HL-60 (cell line): ENCODE measurements at regions not wholly inside any gene's neighbourhood (a gene's known extent, or its start where the extent isn't known, plus 50 kb on each side); places are given as distances from the start of the nearest gene placed in this dataset.

Source experiments
- DNase-seq, 2 experiments: peaks; one replicate each; pipeline ENCODE4 v3.0.0-alpha.2; 2010 to 2020; ENCODE audit warnings: low read depth in 1 of 2, low spot score in 1 of 2
- H3K27ac ChIP-seq: fragments of 250-450 bp; sonication (Bioruptor Pico); replicated peaks from 2 replicates; pipeline ENCODE4 v1.5.1; 2020; ENCODE audit warnings: mild to moderate bottlenecking, moderate library complexity
- H3K27me3 ChIP-seq: fragments of 250-450 bp; sonication (Bioruptor Pico); 2 replicates; pipeline ENCODE4 v1.5.1; 2021; ENCODE audit warnings: mild to moderate bottlenecking, moderate library complexity; ENCODE audit not compliant: insufficient read depth, poor library complexity, severe bottlenecking
- H3K4me3 ChIP-seq: replicated peaks from 2 replicates; pipeline ENCODE4 v1.5.1; 2011; ENCODE audit warnings: mild to moderate bottlenecking, control low read depth, low read length; ENCODE audit not compliant: insufficient read depth
- GABPA ChIP-seq: IDR thresholded peaks from 2 replicates; pipeline ENCODE4 v1.6.1; 2012; ENCODE audit warnings: low read depth
- POLR2AphosphoS5 ChIP-seq: IDR thresholded peaks from 2 replicates; pipeline ENCODE4 v1.6.1; 2012; ENCODE audit warnings: low read depth
- SPI1 ChIP-seq: IDR thresholded peaks from 2 replicates; pipeline ENCODE4 v1.6.1; 2012; ENCODE audit warnings: low read depth, mild to moderate bottlenecking, borderline replicate concordance
- TF ChIP-seq, protein P1 (sequence below): IDR thresholded peaks from 2 replicates; pipeline ENCODE4 v1.6.1; 2012; ENCODE audit warnings: low read depth; ENCODE audit not compliant: insufficient replicate concordance
- TF ChIP-seq, protein P2 (sequence below): IDR thresholded peaks from one replicate; pipeline ENCODE4 v1.5.1; 2011; ENCODE audit warnings: low read length, control low read depth, inconsistent platforms; ENCODE audit not compliant: insufficient read depth

DNA sequence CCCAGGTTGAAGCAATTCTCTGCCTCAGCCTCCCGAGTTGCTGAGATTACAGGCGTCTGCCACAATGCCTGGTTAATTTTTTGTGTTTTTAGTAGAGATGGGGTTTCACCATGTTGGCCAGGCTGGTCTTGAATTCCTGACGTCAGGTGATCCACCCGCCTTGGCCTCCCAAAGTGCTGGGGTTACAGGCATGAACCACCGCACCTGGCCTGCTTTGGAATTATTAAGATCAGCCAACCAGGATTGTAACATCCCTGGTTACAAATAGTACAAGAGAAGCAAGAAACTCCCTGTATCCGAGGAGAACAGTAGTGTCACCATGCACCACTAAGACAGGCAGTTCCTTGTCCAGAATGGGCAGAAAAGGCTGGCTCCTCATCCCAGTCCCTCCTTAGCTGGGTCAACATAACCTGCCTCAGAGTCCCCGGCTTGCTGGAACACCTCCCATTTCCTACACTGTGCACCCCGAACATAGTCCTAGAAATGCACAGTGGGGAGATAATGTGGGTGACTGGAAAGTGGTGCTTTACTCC lies 77.2 kb upstream of the INCENP start:
- no peak overlapping the region for H3K27ac ChIP-seq
- no peaks in the 10 kb centered on the region for H3K27me3 ChIP-seq
- DNase-seq, result no peak
- TF ChIP-seq, protein P1, sequence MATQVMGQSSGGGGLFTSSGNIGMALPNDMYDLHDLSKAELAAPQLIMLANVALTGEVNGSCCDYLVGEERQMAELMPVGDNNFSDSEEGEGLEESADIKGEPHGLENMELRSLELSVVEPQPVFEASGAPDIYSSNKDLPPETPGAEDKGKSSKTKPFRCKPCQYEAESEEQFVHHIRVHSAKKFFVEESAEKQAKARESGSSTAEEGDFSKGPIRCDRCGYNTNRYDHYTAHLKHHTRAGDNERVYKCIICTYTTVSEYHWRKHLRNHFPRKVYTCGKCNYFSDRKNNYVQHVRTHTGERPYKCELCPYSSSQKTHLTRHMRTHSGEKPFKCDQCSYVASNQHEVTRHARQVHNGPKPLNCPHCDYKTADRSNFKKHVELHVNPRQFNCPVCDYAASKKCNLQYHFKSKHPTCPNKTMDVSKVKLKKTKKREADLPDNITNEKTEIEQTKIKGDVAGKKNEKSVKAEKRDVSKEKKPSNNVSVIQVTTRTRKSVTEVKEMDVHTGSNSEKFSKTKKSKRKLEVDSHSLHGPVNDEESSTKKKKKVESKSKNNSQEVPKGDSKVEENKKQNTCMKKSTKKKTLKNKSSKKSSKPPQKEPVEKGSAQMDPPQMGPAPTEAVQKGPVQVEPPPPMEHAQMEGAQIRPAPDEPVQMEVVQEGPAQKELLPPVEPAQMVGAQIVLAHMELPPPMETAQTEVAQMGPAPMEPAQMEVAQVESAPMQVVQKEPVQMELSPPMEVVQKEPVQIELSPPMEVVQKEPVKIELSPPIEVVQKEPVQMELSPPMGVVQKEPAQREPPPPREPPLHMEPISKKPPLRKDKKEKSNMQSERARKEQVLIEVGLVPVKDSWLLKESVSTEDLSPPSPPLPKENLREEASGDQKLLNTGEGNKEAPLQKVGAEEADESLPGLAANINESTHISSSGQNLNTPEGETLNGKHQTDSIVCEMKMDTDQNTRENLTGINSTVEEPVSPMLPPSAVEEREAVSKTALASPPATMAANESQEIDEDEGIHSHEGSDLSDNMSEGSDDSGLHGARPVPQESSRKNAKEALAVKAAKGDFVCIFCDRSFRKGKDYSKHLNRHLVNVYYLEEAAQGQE, result no peak
- TF ChIP-seq SPI1, result no peak
- TF ChIP-seq GABPA, result no peak
- TF ChIP-seq, protein P2, sequence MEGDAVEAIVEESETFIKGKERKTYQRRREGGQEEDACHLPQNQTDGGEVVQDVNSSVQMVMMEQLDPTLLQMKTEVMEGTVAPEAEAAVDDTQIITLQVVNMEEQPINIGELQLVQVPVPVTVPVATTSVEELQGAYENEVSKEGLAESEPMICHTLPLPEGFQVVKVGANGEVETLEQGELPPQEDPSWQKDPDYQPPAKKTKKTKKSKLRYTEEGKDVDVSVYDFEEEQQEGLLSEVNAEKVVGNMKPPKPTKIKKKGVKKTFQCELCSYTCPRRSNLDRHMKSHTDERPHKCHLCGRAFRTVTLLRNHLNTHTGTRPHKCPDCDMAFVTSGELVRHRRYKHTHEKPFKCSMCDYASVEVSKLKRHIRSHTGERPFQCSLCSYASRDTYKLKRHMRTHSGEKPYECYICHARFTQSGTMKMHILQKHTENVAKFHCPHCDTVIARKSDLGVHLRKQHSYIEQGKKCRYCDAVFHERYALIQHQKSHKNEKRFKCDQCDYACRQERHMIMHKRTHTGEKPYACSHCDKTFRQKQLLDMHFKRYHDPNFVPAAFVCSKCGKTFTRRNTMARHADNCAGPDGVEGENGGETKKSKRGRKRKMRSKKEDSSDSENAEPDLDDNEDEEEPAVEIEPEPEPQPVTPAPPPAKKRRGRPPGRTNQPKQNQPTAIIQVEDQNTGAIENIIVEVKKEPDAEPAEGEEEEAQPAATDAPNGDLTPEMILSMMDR, result no peak
- TF ChIP-seq POLR2AphosphoS5, result no peak
- no peak overlapping the region for H3K4me3 ChIP-seq

DNA sequence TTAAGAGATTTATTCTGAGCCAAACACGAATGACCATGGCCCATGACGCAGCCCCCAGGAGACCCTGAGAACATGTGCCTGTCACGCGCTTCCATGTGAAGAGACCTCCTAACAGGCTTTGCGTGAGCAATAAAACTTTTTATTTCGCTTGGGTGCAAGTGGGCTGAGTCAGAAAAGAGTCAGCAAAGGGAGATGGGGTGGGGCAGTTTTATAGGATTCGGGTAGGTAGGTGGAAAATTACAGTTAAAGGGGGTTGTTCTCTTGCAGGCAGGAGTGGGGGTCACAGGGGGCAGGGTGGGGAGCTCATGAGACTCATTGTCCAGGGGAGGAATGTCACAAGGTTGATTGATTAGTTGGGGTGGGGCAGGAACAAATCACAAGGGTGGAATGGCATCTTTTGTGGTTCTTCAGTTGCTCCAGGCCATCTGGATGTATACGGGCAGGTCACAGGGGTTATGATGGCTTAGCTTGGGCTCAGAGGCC lies 77.2 kb upstream of the FTH1 start:
- DNase-seq, result no peak
- Histone ChIP-seq H3K4me3 (no peak overlapping the region), H3K27ac (no peak overlapping the region), H3K27me3 (no peaks in the 10 kb centered on the region)
- TF ChIP-seq POLR2AphosphoS5 (no peak), SPI1 (no peak), GABPA (no peak)
- TF ChIP-seq, protein P2, result no peak
- TF ChIP-seq, protein P1, result no peak

DNA sequence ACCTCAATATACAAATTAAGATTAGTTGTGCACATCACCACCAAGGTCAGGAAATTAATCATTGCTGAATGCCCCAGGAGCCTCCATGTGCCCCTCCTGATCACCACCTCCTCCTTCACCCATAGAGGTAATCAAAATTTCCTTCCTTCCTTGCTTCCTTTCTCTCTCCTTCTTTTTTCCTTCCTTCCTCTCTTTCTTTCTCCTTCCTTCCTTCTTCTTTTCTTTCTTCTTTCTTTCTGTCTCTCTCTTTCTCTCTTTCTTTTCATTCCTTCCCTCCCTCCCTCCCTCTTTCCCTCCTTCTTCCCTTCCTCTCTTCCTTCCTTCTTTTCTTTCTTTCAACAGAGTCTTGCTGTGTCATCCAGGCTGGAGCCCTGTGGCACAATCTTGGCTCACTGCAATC lies 67.9 kb upstream of the FTH1 start:
- no peak for TF ChIP-seq GABPA
- TF ChIP-seq, protein P2, result no peak
- no peak for TF ChIP-seq POLR2AphosphoS5
- TF ChIP-seq, protein P1, result no peak
- TF ChIP-seq SPI1, result no peak

More for the DNA sequence above, 67.9 kb upstream of the FTH1 start:
- no peak for DNase-seq
- Histone ChIP-seq H3K27ac (no peak overlapping the region), H3K4me3 (no peak overlapping the region), H3K27me3 (no peaks in the 10 kb centered on the region)
